ENCODE measurements at regions not wholly inside any gene's neighbourhood (a gene's known extent, or its start where the extent isn't known, plus 50 kb on each side); places are given as distances from the start of the nearest gene placed in this dataset.

GRCh38 chr6:6521961-6522482 is 66.5 kb upstream of the LY86 start:
- no peak for TF ChIP-seq CTCF (conservative IDR thresholded peaks at IDR 0.05)
- TF ChIP-seq ZFX (IDR thresholded peaks at IDR 0.05), result no peak
